Breast epithelium (tissue), 3 donors: ENCODE measurements at regions not wholly inside any gene's neighbourhood (a gene's known extent, or its start where the extent isn't known, plus 50 kb on each side); places are given as distances from the start of the nearest gene placed in this dataset.

Experiments
- CTCF ChIP-seq, 3 donors: fragments of 450-650 bp; IDR thresholded peaks; one replicate each; pipeline ENCODE4 v1.5.1; 2016 to 2017; ENCODE audit warnings: antibody characterized with exemption in 3 of 3, mild to moderate bottlenecking in 3 of 3, moderate library complexity in 3 of 3
- POLR2A ChIP-seq: fragments of 450-650 bp; IDR thresholded peaks from one replicate; pipeline ENCODE4 v1.6.1; 2016; ENCODE audit warnings: antibody characterized with exemption, mild to moderate bottlenecking, moderate library complexity

GRCh38 chr1:55697997-55698535 is 482.9 kb upstream of the USP24 start:
- TF ChIP-seq CTCF (IDR thresholded peaks at IDR 0.05), result no peak
- TF ChIP-seq POLR2A, result no peak
